ENCODE measurements at regions not wholly inside any gene's neighbourhood (a gene's known extent, or its start where the extent isn't known, plus 50 kb on each side); places are given as distances from the start of the nearest gene placed in this dataset.
A peak's percentile ranks its signal among the peaks of the same experiment; 100 is the strongest.

DNA sequence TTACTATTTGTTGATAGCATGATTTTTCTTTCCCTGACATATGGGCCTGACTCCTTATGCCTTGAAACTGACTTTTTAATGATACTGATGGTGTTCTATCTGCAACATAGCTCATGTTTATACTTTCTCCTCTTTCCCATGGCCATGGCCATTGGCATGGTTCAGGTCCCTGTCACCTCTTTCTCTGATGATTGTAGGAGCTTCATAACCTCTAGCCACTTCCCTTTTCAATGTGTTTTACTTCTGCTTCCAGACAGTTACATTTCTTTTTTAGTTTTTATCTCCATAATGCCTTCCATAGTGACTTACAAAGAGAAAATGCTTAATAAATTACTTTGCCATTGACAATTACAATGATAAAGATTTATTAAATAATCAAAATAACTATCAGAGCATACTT, 177.9 kb upstream of the SETBP1 start:
- intact Hi-C loops (cut with DNase I), result no loop called here
- ATAC-seq (no peak), DNase-seq (ENCODE audit: missing footprints) (no peak)

DNA sequence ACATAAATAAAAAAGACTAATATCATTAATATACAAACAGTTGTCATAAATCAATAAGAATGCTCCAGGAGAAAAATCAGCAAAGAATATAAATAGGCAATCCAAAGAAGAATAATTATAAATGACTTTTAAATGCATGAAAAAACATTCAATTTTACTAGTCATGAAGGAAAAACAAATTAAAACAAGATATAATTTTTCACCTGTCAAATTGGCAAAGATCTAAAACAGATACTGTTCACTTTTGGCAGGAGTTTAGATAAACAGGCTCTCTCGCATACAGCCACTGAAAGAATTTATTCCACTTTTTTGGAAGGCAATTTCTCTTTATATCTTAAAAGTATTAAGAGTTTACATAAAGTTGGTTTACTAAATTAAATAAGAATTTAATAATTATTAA, 176.8 kb upstream of the SETBP1 start:
- no peak for DNase-seq (ENCODE audit: missing footprints)
- intact Hi-C loops (cut with DNase I), result no loop called here
- no peak for ATAC-seq

DNA sequence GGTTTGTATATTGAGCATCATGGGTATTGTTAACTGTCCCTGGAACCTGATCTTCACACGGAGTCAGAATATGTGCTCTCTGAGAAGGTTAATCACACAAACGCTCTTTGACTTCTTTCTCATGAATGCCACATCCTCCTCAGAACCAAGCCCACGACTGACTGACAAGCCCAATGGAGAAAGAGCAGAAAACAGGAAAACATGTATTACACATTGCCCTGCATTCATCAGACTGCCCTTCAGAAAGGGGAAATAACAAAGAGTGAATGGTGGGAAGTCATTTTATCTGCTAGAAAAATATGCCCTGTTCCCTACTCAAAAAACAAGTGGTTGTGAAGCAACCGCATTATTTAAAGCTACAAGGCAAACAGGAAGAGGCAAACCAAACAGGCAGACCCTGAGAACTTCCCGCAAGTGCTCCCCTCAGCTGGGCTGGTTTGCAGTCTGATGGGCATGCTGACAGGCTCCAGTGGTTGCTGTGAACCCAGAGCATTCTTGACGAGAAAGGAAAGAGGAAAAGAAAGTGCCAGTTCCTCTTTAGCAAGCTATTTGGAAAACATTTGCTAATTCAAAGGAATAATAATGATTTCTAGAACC, 172.9 kb upstream of the SETBP1 start:
- peak; percentile 64 for DNase-seq (ENCODE audit: missing footprints)
- intact Hi-C loops (cut with DNase I), result no loop called here
- ATAC-seq, result peak; percentile 65

DNA sequence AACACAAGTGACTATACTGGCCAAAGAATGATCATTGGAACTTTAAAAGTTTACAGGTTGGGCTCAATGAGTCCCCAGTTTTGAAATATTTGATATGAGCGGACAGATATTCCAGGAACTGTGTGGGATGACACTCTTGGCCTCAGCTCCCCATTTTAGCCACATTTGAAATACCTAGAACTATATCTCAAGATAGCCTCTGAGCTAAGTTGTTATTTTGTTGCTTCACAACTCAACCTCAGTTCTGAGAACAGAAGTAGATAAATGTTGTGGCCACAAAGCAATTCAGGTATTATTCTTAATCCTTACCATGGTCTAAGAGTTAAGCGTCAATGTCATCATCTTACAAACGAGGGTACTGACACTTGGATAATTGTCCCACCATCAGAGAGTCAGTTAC, 172.2 kb upstream of the SETBP1 start:
- intact Hi-C loops (cut with DNase I), result no loop called here
- ATAC-seq, result no peak

DNA sequence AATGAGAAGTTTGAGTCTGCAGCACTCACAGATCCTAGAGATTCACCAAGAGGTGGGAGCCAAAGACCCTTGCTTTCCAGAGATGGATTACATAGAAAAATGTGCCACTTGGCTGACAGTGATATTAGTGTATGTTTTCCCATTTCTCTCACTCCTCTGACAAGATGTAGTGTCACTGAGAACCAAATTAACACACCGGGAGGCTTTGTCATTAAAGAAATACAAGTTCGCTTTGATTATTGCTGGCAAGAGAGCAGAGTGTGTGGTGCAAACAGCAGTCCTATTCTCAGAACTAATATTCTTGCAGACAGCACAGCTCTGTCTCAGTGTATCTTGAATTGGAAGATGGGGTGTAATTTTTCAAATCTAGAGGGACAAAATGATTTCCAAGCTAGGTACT, 171.6 kb upstream of the SETBP1 start:
- intact Hi-C loops (cut with DNase I), result no loop called here
- ATAC-seq (no peak), DNase-seq (ENCODE audit: missing footprints) (no peak)

More for the DNA sequence above, 172.2 kb upstream of the SETBP1 start:
- no peak for DNase-seq (ENCODE audit: missing footprints)

DNA sequence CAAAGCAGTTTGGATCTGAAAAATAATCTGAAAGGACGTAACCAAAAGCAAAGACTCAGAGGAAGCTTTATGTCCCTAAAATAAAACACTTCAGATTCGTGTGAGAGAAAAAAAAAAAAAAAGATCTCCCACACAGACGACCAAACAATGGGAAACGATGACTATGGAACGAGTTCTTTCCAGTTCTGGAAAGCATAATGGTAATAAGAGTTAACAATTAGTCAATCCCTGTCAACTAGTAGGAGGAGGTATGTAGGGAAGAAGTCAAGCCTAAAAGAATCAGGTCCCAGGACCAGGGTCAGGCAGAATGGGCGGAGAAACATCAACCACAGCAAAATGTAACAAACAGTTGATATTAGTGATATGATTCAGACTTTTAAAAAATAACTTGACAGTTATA, 170.3 kb upstream of the SETBP1 start:
- ATAC-seq (no peak), DNase-seq (ENCODE audit: missing footprints) (no peak)
- intact Hi-C loops (cut with DNase I), result no loop called here

DNA sequence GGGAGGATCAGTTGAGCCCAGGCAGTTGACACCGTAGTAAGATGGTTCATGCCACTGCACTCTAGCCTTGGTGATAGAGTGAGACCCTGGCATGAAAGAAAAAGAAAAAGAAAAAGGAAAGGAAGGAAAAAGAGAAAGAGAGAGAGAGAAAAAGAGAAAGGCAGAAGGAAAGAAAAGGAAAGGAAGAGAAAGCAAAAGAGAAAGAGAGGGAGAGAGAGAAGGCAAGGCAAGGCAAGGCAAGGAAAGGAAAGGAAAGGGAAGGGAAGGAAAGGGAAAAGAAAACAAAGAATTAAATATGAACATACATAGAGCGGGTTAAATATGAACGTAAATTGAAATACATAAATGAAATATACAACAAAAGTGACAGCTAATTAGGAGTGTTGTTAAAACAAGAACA, 167.5 kb upstream of the SETBP1 start:
- intact Hi-C loops (cut with DNase I), result no loop called here
- no peak for DNase-seq (ENCODE audit: missing footprints)
- ATAC-seq, result no peak

DNA sequence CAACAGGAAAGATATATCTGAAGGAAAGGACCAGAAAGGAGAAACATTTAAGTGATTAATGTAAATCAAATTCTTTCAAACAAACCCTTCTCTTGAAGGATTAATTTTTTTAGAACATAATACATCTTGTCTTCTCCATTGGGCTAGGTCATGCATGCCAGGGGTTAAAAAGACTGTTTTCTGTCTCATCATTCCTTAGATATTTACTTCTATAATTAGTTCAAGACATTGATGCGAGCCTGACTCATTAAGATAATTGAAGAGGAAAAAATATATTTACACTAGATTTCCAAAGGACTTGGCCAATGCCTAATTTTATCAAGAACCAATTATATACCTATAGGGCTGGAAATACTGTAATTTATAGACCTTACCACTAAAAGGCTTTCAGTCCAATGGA, 166.6 kb upstream of the SETBP1 start:
- ATAC-seq (no peak), DNase-seq (ENCODE audit: missing footprints) (no peak)
- intact Hi-C loops (cut with DNase I), result no loop called here

DNA sequence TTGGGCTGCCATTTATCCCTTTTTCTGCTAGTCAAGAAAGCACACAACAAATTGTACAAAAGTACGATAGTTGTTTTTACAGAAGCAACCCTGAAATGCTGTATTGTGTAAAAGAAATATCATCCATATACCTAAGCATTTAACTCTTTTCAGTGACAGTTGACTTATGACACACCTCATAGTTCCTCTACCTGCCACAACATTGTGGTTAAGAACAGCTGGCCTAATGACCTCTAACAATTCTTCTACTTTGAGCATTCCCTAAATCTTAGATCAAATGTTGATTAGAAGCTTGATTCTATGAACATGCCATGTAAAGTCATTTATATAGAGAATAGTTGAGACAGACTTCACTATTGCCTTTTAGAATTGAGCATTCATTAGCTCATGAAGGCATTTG, 165.9 kb upstream of the SETBP1 start:
- ATAC-seq (no peak), DNase-seq (ENCODE audit: missing footprints) (no peak)
- intact Hi-C loops (cut with DNase I), result no loop called here

DNA sequence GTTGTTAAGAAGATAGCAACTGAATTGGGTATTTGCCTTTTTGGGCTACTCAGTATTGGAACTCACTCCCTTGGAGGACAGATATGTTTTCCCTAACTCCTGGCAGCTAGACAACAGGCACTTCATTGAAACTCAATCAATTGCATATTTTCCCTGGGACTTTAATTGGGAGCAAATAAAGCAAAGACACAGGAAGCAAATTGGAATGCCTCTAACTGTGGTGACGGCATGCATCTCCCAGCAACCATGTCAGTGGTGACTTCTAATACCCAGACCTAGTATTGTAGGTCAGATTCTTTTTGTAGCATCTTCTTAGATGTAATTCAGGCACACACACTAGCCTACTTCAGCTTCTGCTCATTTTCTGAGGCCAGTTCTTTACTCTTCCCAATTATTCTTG, 164.2 kb upstream of the SETBP1 start:
- ATAC-seq (no peak), DNase-seq (ENCODE audit: missing footprints) (no peak)
- intact Hi-C loops (cut with DNase I), result no loop called here

DNA sequence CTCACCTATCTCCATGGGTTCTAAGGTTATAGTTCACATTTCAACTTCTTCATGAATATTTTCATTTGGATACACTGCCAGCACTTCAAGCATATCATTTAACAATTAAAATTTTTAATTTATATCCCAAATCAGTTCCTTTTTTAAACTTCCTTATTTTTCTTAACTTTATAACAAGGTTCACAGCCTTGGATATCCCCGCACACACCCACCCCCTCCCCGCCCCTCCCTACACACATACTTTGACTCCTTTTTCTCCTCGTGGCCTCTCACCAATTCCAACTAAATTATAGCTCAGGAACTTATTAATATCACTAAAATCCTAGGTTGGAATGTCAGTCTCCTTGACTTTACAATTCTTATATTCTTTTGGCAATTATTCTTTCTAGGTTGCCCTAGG, 163.6 kb upstream of the SETBP1 start:
- DNase-seq (ENCODE audit: missing footprints) (no peak), ATAC-seq (no peak)
- intact Hi-C loops (cut with DNase I), result no loop called here

DNA sequence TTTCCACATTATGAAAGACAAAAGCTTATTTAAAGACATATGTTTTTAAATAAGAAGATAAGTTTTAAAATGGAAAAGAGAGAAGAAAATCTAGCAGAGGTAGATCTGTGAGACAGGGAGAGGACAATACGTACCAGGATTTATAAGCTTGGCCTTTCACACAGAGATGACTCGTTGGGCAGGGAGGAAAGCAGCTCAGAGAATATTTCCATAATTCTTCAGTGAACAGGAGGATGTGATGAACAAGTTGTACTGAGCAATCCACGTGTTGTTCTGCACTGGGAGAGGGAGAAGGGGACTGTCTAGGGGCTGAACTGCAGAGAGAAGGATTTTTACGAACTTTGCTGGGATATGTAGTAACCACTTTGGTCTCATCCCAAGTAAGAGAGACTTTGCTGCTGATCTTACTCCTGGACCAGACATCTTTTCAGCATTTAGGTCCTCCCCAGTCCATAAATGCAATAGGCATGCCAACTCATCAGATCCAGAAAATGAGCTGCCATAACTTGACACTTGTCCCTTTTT, 162.5 kb upstream of the SETBP1 start:
- DNase-seq (ENCODE audit: missing footprints) (no peak), ATAC-seq (no peak)
- intact Hi-C loops (cut with DNase I), result no loop called here

DNA sequence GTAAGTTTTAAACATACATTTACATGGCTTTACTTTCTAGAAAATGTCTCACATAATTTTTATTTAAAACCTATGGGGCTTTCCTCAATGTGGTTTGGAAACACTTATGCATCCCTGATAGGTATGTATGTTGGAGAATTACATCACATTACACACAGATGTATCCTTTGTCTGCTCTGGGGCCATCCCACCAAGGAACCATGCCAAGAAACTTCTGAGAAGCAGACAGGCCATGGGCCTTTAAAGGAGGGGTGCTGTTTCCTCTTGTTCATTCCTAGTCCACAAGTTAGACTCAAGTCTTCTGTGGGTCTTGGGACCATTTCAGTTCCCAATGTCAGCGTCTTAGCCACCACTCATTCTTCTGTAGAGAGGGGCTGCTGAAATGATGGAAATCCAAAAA, 162.0 kb upstream of the SETBP1 start:
- intact Hi-C loops (cut with DNase I), result no loop called here
- DNase-seq (ENCODE audit: missing footprints) (no peak), ATAC-seq (no peak)

DNA sequence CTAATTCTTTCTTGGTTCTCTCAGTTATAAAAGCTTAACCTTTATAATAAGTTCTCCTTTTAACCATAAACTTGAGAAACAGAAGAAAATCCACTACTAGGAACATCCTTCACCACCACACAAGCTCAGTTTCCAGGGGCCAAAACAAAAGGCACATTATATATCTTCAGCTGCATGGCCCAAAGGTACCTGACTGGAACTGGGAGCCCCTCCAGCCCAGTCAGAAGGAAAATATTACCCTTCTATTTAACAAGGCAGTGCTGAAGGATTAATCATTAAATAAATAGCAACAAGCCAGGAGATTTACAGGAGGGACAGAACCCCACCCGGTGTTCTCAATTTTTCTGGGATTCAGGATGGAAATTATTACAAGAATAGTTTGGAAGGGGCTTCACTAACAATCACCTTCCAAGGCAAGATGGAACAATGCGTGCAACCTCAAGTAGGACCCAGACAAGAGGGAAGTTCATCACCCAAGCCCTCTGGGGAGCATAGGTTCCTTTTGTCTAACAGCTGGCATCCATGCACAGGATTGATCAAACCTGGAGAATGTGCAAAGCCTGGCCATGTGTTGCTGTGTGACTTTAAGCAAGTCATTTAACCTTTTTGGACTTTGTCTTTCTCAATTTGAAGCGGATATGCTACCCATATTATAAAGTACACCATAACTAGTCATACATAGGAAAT, 159.6 kb upstream of the SETBP1 start:
- ATAC-seq, result no peak
- intact Hi-C loops (cut with DNase I), result no loop called here

DNA sequence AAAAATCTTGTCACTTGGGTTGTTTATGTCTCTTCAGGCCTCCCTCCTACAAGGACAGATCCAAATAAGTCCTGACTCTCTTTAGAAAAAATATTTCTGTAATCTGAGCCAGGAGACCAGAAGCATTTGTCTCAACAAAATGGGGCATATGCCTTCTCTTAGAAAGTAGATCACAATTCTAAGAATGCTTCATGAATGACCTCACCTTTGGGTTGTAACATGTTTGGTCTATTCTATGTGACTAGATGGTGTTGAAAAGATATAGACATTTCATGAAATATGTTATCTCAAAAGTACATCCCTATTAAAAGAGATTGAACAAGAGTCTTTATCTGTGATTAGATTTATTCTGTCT, 159.0 kb upstream of the SETBP1 start:
- ATAC-seq (no peak), DNase-seq (ENCODE audit: missing footprints) (no peak)
- intact Hi-C loops (cut with DNase I), result no loop called here

More for the DNA sequence above, 159.6 kb upstream of the SETBP1 start:
- DNase-seq (ENCODE audit: missing footprints), result no peak

DNA sequence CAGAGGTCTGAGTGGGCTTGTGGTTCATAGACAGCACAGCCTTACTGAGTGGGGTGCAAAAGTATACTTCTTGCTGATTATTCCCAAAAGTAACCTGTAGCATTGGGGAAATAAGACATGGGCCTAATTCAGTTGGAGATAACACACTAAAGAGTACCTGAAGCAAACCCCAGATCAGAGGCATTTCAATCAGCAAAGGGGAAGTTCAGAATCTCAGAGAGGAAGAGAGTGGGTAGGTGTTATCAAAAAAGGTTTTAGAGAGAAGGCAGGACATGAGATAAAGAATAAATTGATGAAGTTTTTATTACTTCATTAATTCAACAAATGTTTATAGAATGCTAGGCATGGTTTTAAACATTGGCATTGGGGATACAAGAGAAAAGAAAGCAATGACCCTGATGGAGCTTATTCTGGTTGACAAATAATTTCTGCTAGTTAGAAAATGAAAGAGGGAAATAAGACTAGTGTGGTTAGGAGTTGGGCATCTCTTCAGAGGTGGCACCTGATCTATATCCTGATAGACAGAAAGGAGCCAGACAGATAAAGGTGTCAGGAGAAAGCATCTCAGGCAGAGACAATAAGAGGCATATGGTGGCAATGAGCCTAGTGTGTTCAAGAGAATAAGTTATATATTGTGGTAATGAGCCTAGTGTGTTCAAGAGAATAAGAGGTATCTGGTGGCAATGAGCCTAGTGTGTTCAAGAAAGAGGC, 153.8 kb upstream of the SETBP1 start:
- ATAC-seq, result no peak
- intact Hi-C loops (cut with DNase I), result no loop called here
- no peak for DNase-seq (ENCODE audit: missing footprints)

DNA sequence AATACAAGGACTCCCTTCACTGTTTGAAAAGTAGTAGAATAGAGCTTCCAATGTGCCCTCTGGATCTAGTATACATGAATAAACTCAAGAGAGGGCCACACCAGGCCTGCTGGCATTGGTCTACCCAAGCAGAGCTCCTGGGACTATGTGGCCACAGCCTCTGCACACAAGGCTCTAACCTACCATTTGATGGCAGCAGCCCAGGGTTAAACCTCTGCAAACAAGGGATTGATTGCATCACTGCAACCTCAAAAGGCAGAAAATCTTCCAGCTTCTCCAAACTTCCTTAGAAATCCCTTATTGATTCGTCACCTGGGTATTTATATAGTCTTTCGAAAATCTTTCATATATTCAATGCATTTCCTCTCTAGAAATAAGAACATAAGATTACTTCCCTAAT, 147.6 kb upstream of the SETBP1 start:
- intact Hi-C loops (cut with DNase I), result no loop called here
- peak; percentile 22 for DNase-seq (ENCODE audit: missing footprints)
- no peak for ATAC-seq

DNA sequence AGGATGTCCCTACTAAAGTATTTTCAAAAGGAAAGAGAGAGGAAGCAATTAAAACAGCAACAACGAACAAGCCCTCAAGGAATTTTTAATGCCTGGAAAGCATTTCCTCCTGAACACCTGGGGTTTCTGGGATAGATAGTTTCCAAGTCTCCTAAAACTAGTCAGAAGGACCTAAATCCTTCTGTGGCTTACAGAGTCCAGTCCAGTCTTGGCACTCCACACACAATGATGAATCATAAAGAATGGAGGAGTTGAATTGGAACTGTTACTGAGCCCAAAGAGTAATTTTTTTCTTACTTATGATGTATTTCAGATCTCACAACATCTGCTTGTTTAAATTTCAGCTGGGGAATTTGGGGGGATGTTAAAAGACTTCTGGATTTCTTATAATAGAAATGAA, 144.6 kb upstream of the SETBP1 start:
- ATAC-seq (no peak), DNase-seq (ENCODE audit: missing footprints) (no peak)
- intact Hi-C loops (cut with DNase I), result no loop called here

DNA sequence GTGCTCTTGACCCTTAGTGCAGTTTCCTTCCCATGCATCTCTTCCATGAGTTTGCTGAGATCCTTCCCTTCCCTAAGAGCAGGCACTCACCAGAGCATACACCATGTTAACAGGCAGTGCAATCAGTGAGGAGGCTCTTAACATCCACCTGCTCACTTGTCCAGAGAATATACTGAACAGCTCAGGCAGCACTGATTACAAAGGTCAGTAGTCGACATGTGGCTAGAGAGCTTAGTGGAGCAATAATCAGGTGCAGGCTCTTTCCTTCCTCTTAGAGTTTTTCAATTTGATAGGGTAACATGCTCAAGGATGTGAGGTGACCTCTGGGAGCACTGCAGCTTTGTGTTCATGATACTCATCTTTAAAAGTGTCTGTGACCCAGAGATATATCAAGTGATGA, 144.1 kb upstream of the SETBP1 start:
- DNase-seq (ENCODE audit: missing footprints), result no peak
- intact Hi-C loops (cut with DNase I), result no loop called here
- no peak for ATAC-seq

DNA sequence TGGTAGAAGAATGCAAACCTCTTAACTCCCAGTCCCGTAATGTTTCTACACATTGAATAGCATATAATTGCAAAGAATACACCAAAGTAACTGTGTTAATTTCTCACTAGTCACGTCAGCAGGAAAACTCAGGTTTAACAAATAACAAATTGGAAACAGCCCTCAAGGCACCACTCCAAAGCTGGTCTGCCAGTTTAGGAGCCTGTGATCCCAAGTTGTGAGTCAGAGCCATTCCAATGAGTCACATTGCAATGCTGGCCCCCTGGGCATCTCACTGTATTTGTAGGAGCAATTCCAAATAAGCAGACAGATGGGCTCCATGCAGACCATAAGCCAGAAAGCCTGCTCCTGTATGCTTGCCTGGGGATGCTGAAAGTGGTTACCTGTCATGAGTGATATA, 143.2 kb upstream of the SETBP1 start:
- intact Hi-C loops (cut with DNase I), result no loop called here
- no peak for ATAC-seq

More for the DNA sequence above, 143.2 kb upstream of the SETBP1 start:
- peak; percentile 37 for DNase-seq (ENCODE audit: missing footprints)
